ENCODE measurements at regions not wholly inside any gene's neighbourhood (a gene's known extent, or its start where the extent isn't known, plus 50 kb on each side); places are given as distances from the start of the nearest gene placed in this dataset.

DNA sequence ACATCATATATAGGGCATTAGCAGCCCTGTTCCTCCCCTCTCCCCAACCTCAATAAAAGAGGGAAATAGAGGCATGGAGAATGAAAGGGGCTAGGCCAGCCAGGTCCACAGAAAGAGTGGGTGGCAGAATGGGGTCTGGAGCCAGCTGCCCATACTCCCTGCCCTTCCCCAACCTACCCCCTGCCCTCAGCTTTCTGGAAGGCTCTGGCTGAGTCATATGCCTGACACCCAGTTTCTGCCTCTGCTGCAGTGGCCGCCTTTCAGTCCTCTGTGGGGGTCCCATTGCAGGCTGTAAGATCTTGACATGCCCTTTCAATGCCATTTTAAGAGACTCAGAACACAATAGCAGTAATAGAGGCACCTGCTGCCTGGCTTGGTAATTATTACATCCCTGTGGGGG lies 95.7 kb downstream of the LINGO1 start:
- TF ChIP-seq, protein P1, sequence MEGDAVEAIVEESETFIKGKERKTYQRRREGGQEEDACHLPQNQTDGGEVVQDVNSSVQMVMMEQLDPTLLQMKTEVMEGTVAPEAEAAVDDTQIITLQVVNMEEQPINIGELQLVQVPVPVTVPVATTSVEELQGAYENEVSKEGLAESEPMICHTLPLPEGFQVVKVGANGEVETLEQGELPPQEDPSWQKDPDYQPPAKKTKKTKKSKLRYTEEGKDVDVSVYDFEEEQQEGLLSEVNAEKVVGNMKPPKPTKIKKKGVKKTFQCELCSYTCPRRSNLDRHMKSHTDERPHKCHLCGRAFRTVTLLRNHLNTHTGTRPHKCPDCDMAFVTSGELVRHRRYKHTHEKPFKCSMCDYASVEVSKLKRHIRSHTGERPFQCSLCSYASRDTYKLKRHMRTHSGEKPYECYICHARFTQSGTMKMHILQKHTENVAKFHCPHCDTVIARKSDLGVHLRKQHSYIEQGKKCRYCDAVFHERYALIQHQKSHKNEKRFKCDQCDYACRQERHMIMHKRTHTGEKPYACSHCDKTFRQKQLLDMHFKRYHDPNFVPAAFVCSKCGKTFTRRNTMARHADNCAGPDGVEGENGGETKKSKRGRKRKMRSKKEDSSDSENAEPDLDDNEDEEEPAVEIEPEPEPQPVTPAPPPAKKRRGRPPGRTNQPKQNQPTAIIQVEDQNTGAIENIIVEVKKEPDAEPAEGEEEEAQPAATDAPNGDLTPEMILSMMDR (IDR thresholded peaks at IDR 0.05), result no peak
- Histone ChIP-seq H3K27ac (no peak overlapping the region), H3K27me3 (ENCODE audit: control insufficient read depth, insufficient read depth, low read length) (no peaks in the 10 kb centered on the region), H2AFZ (no peak overlapping the region), H3K79me2 (no peaks in the 10 kb centered on the region), H3K9ac (no peak overlapping the region), H3K4me1 (no peaks in the 10 kb centered on the region), H3K36me3 (ENCODE audit: control insufficient read depth, insufficient read depth, low read length) (no peaks in the 10 kb centered on the region), H3K4me3 (ENCODE audit: low read depth, low read length) (no peak overlapping the region), H3K4me2 (ENCODE audit: low read length) (no peak overlapping the region), H3K9me3 (ENCODE audit: control insufficient read depth, low read length) (no peaks in the 10 kb centered on the region)

DNA sequence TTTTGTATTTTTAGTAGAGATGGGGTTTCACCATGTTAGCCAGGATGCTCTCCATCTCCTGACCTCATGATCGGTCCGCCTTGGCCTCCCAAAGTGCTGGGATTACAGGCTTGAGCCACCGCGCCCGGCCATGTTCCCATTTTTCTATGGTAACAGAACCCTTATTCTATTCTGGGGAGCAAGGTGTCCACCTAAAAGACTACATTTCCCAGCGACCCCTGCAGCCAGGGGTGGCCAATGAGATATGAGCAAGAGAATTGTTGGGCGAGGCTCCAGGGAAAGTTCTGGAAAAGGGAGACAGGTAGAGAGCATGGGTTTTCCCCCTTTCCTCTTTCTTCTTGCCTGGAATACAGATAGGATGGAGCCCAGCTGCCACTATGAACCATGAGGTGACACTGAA lies 96.9 kb downstream of the LINGO1 start:
- H3K79me2 ChIP-seq, result no peaks in the 10 kb centered on the region
- no peak overlapping the region for H3K4me3 ChIP-seq (ENCODE audit: low read depth, low read length)
- no peak overlapping the region for H2AFZ ChIP-seq
- H3K9ac ChIP-seq, result no peak overlapping the region
- no peaks in the 10 kb centered on the region for H3K4me1 ChIP-seq
- no peak overlapping the region for H3K4me2 ChIP-seq (ENCODE audit: low read length)
- TF ChIP-seq, protein P1 (IDR thresholded peaks at IDR 0.05), result no peak
- no peaks in the 10 kb centered on the region for H3K27me3 ChIP-seq (ENCODE audit: control insufficient read depth, insufficient read depth, low read length)
- no peaks in the 10 kb centered on the region for H3K9me3 ChIP-seq (ENCODE audit: control insufficient read depth, low read length)
- no peak overlapping the region for H3K27ac ChIP-seq
- H3K36me3 ChIP-seq (ENCODE audit: control insufficient read depth, insufficient read depth, low read length), result no peaks in the 10 kb centered on the region

All from parathyroid adenoma (tissue), 2 donors.